Esophagus squamous epithelium (tissue), 4 donors: ENCODE measurements at regions not wholly inside any gene's neighbourhood (a gene's known extent, or its start where the extent isn't known, plus 50 kb on each side); places are given as distances from the start of the nearest gene placed in this dataset.

ENCODE experiments used
- CTCF ChIP-seq, 6 experiments: fragments of 450-650 bp in 4 of 6; fragments of 200-600 bp in 2 of 6; sonication (generic) in 2 of 6; IDR thresholded peaks; one replicate each; pipeline ENCODE4 v1.5.1; 2016 to 2019; ENCODE audit warnings: antibody characterized with exemption in 6 of 6, mild to moderate bottlenecking in 4 of 6, moderate library complexity in 4 of 6
- POLR2A ChIP-seq, 4 donors: fragments of 450-650 bp; IDR thresholded peaks; one replicate each; pipeline ENCODE4 v1.6.1; 2017; ENCODE audit warnings: antibody characterized with exemption in 4 of 4, mild to moderate bottlenecking in 4 of 4, moderate library complexity in 3 of 4

DNA sequence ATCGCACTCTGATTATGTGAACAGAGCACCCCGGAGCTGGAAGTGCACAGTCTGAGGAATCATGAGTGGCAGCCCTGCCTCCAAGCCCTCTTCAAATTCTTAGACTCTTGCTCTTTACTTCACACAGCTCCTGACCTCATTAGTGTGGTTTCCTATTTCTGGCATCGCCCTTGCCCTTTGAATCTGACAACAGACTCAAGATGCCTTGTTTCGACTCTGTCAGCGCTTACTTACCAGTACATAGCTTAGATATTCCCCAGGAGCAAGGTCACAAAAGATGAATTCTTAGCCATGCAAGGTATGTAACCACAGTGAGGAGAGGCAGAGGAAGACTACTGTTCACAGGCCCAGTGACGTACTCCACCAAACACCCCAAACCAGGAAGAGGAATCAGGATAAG, 167.2 kb downstream of the KDR start:
- TF ChIP-seq POLR2A (IDR thresholded peaks at IDR 0.05) (no peak), CTCF (IDR thresholded peaks at IDR 0.05) (no peak)
